Right lobe of liver (tissue), 4 donors: ENCODE measurements at regions not wholly inside any gene's neighbourhood (a gene's known extent, or its start where the extent isn't known, plus 50 kb on each side); places are given as distances from the start of the nearest gene placed in this dataset.

Source experiments
- POLR2A ChIP-seq: fragments of 450-650 bp; IDR thresholded peaks from one replicate; pipeline ENCODE4 v1.6.1; 2017; ENCODE audit warnings: antibody characterized with exemption, mild to moderate bottlenecking
- TF ChIP-seq, protein P1 (sequence below), 4 donors: fragments of 200-600 bp in 3 of 4; fragments of 450-650 bp in 1 of 4; IDR thresholded peaks; one replicate each; pipeline versions ENCODE4 v1.5.1 to v1.8.0; 2016 to 2022; ENCODE audit warnings: antibody characterized with exemption in 4 of 4, mild to moderate bottlenecking in 2 of 4
- donor health status: DM: no; HTN: no; CAD: no.
- donor health status: DM: no; HTN: no; CAD: no.
- donor health status: DM: no; HTN: yes; CAD: no.

DNA sequence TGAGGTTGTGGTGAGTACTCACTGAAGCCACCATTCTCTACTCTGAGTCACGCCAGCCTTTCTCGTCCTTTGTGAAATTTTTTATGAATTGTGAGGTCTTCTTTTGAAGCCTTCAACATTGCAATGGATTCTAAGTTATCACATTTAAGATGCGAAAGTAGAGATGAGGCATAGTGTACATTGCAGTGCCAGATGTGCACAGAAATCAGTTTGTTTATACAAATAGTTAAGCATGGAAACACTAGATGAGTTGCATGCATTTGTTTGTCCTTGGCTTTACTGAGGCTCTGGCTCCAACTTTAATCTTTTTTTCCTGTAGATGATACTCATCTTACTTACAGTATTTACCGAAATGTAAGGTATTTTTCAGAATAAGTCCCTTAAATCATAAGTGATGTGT lies 453.7 kb upstream of the RIOK2 start:
- TF ChIP-seq, protein P1, sequence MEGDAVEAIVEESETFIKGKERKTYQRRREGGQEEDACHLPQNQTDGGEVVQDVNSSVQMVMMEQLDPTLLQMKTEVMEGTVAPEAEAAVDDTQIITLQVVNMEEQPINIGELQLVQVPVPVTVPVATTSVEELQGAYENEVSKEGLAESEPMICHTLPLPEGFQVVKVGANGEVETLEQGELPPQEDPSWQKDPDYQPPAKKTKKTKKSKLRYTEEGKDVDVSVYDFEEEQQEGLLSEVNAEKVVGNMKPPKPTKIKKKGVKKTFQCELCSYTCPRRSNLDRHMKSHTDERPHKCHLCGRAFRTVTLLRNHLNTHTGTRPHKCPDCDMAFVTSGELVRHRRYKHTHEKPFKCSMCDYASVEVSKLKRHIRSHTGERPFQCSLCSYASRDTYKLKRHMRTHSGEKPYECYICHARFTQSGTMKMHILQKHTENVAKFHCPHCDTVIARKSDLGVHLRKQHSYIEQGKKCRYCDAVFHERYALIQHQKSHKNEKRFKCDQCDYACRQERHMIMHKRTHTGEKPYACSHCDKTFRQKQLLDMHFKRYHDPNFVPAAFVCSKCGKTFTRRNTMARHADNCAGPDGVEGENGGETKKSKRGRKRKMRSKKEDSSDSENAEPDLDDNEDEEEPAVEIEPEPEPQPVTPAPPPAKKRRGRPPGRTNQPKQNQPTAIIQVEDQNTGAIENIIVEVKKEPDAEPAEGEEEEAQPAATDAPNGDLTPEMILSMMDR (IDR thresholded peaks at IDR 0.05) = no peak
- no peak for TF ChIP-seq POLR2A
